GM12891 (cell line): ENCODE measurements at regions not wholly inside any gene's neighbourhood (a gene's known extent, or its start where the extent isn't known, plus 50 kb on each side); places are given as distances from the start of the nearest gene placed in this dataset.
A peak's percentile ranks its signal among the peaks of the same experiment; 100 is the strongest.

Experiments
- DNase-seq: peaks from one replicate; pipeline ENCODE4 v3.0.0; 2011; ENCODE audit warnings: low spot score; ENCODE audit not compliant: insufficient read length
- FAIRE-seq: peaks from 2 replicates; lab custom pipeline; 2011; peaks lifted over from hg19 to GRCh38; lab: Jason Lieb, UNC
- PAX5 ChIP-seq: IDR thresholded peaks from 2 replicates; pipeline ENCODE4 v1.6.1; 2011; ENCODE audit warnings: low read length, moderate library complexity, mild to moderate bottlenecking; ENCODE audit not compliant: insufficient read depth, severe bottlenecking
- POLR2A ChIP-seq: IDR thresholded peaks from 2 replicates; pipeline ENCODE4 v1.6.1; 2011; ENCODE audit warnings: low read depth, low read length, control low read depth
- POLR2AphosphoS5 ChIP-seq: IDR thresholded peaks from 2 replicates; pipeline ENCODE4 v1.6.1; 2011; ENCODE audit warnings: low read depth, low read length, control low read depth
- POU2F2 ChIP-seq: IDR thresholded peaks from 2 replicates; pipeline ENCODE4 v1.6.1; 2011; ENCODE audit warnings: low read depth, mild to moderate bottlenecking, control low read depth, low read length, moderate library complexity
- SPI1 ChIP-seq: IDR thresholded peaks from 2 replicates; pipeline ENCODE4 v1.6.1; 2011; ENCODE audit warnings: low read depth, low read length, control low read depth
- TAF1 ChIP-seq: IDR thresholded peaks from 2 replicates; pipeline ENCODE4 v1.6.1; 2011; ENCODE audit warnings: low read depth, low read length, control low read depth

- TF ChIP-seq POLR2AphosphoS5 (no peak), POLR2A (no peak), PAX5 (no peak), POU2F2 (no peak), SPI1 (no peak), TAF1 (no peak)
These were observed 231.7 kb downstream of the SPRY1 start for GRCh38 chr4:123628288-123628687.

DNA sequence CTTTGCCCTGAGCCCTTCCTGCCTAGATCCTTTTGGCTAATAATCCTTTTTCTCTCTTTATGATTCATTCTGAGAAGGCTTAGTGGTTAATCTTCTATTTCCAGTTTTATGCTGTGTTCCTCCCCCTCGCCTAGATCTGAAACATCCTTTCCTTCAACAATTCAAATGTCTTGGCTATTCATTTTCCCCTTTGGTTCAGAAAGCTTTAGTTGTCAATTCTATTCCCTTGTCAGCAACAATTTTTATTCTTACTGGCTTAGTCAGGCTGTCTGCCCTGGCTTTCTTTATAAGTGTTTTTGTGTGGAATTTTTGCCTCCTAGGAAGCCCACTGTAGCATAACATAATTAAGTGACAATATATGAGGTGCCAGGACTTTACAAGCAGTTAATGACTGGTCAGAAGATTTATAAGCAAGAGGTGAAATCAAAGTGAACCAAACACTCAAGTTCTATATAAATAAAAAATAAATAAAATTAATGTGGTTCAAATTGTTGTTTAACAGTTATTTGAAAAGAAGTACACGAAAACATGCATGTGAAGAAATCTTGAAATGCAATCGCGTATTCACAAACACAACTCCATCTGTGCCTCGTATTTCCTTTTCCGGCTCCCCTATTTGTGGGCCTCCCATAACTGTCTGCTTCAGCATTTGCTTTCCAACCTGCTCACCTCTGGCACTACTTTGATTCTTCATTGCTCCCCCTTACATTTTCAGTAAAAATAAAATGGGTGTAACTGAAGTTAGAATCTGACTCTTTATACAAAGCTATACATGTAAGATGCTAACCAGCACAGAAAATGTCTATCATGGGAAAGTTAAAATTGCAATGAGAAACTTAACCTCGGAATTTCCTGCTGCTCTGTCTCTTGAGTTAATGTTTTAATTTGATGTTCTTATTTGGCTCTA lies 235.4 kb downstream of the SPRY1 start:
- DNase-seq (no peak), FAIRE-seq (no peak)
- TF ChIP-seq POLR2AphosphoS5: no peak
- no peak for TF ChIP-seq TAF1
- no peak for TF ChIP-seq SPI1
- no peak for TF ChIP-seq POLR2A
- no peak for TF ChIP-seq POU2F2

More at GRCh38 chr4:123628288-123628687, 231.7 kb downstream of the SPRY1 start:
- no peak for DNase-seq
- no peak for FAIRE-seq

DNA sequence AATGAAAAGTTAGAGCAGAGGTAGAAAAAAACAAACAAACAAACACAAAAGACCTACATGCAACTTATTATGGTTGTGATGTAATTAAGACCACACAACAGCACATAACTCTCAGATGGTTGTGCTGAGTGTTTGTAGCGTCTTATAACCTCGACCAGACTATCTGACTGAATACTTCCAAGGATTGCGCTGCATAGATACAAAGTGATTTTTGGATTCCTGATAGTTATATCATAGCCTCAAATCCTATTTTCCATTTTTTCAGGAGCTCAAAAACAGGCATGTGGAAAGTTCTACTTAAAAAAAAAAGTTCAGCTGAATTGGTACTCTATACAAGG lies 236.1 kb downstream of the SPRY1 start:
- DNase-seq (no peak), FAIRE-seq (no peak)
- TF ChIP-seq POU2F2 (no peak), SPI1 (no peak), PAX5 (no peak), TAF1 (no peak), POLR2A (no peak), POLR2AphosphoS5 (no peak)

GRCh38 chr4:123638834-123639233 lies 242.2 kb downstream of the SPRY1 start:
- TF ChIP-seq SPI1 (no peak), POU2F2 (no peak), POLR2AphosphoS5 (no peak), POLR2A (no peak)
- FAIRE-seq (no peak), DNase-seq (no peak)

DNA sequence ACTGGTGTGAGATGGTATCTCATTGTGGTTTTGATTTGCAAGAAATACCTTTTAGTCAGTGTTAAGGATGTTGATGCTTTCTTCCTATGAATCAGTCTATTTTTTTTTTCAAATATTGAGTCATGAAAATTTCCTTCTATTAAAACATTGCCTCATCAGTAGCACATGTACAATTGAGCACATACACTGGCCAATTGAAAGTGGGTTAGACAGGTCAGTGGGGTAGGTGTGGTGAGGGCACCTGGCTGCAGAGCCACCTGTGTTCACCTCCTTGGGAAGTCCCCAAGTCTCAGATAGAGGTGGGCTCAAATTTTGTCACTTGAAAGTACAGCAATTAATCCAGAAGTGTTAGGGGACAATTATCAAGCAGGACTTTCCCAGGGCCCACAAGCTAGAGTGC lies 243.7 kb downstream of the SPRY1 start:
- TF ChIP-seq TAF1: no peak
- no peak for TF ChIP-seq SPI1
- DNase-seq: no peak
- FAIRE-seq: no peak

GRCh38 chr4:123640824-123641223 lies 244.2 kb downstream of the SPRY1 start:
- DNase-seq (no peak), FAIRE-seq (no peak)
- TF ChIP-seq POU2F2: no peak
- TF ChIP-seq POLR2AphosphoS5: no peak

DNA sequence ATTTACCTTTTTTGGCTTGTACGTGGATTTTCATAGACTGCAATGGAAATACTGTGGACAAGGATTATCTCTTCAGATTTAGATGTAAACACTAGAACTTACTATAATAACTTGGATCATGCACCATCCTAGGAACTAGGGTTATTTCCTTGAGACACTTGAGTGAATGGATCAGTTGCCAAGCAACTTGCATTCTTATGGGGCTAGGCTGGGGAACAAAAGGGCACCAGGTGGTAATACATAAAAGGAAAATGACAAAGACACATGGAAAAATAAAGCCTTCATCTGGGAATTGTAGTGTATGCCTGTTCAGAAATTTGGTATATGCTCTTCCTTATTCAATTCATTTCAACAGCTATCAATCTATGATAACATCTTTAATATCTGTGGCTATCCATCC lies 247.1 kb downstream of the SPRY1 start:
- no peak for TF ChIP-seq POLR2A
- no peak for TF ChIP-seq SPI1
- TF ChIP-seq POLR2AphosphoS5: no peak
- no peak for TF ChIP-seq POU2F2
- no peak for TF ChIP-seq PAX5
- no peak for TF ChIP-seq TAF1
- FAIRE-seq: no peak
- DNase-seq: no peak

DNA sequence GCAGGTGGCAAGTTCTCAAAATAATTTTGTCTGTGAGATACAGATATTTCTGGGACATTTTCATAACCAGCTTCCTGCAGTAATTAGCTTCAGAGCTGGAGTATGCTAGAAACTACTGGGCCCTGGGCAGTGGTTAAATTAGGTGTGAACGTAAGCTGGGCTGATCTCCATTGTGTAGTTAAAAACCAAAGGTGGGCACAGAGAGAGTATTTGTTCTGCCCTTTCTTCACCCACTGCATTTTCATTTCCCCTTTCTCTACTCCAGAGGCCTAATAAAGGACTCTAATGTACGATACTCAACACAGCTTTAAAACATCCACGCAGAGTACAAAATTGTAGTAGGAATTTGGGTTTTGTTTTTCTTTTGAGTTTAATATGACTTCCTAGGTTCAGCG lies 252.7 kb downstream of the SPRY1 start:
- FAIRE-seq (peak; percentile 72), DNase-seq (no peak)
- TF ChIP-seq SPI1 (peak; percentile 87), POLR2AphosphoS5 (no peak)

DNA sequence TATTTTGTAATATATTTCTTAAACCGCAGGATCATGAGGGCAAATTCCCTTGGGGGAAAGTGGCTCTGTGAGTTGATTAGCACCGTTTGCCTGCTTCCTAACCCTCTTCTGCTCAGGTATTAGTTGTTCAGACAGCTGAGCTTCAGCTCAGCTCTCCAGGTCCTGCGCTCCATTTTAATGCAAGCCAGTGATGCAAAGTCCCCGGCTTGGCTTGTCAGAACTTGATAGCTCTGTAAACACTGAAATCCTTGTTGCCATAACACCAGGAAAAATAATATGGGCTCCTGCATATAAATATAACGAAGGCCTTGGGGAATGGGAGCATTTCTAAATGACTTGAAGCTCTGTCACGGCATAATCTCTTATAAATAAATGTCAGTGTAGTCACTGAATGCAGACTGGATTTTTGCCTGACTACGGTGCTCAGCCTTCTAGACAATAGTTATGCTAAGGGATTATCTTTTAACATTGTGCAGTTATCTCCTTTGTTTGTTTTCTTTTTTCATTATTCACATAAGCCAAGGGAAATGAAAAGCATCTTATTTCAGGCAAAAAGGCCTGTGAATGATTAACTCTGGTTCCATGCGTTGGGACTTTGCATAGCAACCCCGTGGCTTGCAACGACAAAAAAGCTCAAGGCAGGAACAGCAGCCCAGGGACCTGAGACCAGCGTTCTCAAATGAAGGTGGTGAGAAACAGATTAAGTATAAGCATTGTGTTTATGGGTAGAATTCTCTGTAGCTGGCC lies 253.2 kb downstream of the SPRY1 start:
- TF ChIP-seq TAF1 (no peak), POLR2A (no peak)
- DNase-seq: no peak
- no peak for FAIRE-seq

DNA sequence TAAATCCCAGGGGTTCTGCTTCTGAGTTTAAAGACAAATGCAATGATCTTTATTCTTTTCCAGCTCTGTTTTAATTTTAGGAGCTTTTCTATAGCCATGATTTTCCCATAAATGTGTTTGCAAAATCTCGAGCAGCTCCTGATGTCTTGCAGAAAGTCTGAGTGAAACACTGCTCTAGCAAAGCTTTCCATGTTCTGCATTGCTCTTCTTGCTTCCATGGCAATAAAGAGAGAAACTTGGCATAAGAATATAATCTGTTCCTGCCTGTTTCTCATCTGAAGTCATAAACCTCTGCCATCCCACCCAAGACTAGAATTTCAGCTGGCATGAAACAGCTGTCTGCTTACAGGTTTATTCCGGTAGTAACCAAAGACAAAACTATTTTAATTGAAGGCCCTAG lies 254.5 kb downstream of the SPRY1 start:
- no peak for DNase-seq
- no peak for TF ChIP-seq POLR2AphosphoS5
- TF ChIP-seq TAF1: no peak
- no peak for TF ChIP-seq POLR2A
- TF ChIP-seq PAX5: no peak
- TF ChIP-seq POU2F2: no peak
- no peak for TF ChIP-seq SPI1
- no peak for FAIRE-seq

DNA sequence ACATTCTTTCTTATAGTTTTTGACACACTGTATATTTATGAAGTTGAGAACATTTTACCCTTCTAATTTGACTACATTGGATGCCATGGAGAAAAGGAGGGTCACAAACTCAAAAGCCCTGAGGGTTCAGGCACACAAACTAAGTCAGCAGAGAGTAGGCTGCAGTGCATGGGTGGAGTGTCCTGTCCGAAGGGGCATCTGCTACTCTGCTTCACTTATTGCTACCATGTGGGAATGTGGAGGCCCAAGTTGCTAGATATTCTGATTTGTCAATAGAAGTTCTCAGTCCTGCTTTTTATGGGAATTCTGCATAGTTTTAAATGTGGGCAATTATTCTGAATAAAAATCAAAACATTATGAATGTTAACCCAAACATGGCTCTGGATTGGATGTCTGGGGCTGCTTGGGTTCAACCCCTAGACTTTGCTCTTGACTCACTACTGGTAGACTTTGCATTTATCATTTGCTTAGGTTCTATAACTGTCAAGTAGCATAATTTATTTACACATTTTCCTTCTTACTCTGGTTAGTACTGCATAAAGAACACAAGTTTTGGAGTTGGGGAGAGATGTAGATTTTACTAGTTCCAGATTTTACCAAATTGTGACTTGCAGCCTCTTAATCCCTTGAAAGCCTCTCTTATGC lies 255.1 kb downstream of the SPRY1 start:
- FAIRE-seq (no peak), DNase-seq (no peak)
- TF ChIP-seq PAX5 (no peak), POLR2A (no peak), POLR2AphosphoS5 (no peak), SPI1 (no peak), TAF1 (no peak), POU2F2 (no peak)
